ENCODE measurements at regions not wholly inside any gene's neighbourhood (a gene's known extent, or its start where the extent isn't known, plus 50 kb on each side); places are given as distances from the start of the nearest gene placed in this dataset.
A peak's percentile ranks its signal among the peaks of the same experiment; 100 is the strongest.
"Not testable (repeated sequence)": the region's sequence is repeated elsewhere in the genome, so short reads cannot be mapped to it uniquely, and the experiment has no call there.

- intact Hi-C loops (cut with DNase I) = no loop called here
- Histone ChIP-seq H3K4me3 (no peak overlapping the region), H3K9me3 (peaks cover 0 to 31% (median 9%) of the 10 kb centered on the region in 3 donors), H3K27me3 (no peaks in the 10 kb centered on the region), H3K27ac (peak overlapping the region in 3 of 4 donors; percentile 41 to 57 (median 52)), H3K36me3 (no peaks in the 10 kb centered on the region), H3K4me1 (peaks cover 0 to 20% (median 8%) of the 10 kb centered on the region in 3 donors)
- TF ChIP-seq CTCF (IDR thresholded peaks at IDR 0.05) (no peak), POLR2A (IDR thresholded peaks at IDR 0.05) (no peak)
- WGBS, 2 donors = 27 to 28% methylated on average over 2 of the region's 2 CpGs
- no peak for DNase-seq
These were observed 62.0 kb upstream of the NAMPT start for GRCh38 chr7:106346678-106347217.

GRCh38 chr7:106346167-106346677 lies 61.4 kb upstream of the NAMPT start:
- no peak for DNase-seq
- intact Hi-C loops (cut with DNase I) = no loop called here
- H3K9me3 ChIP-seq = peaks cover 0 to 36% (median 13%) of the 10 kb centered on the region in 3 donors
- peak overlapping the region in 3 of 4 donors; percentile 41 to 57 (median 52) for H3K27ac ChIP-seq
- H3K4me3 ChIP-seq = no peak overlapping the region
- no peaks in the 10 kb centered on the region for H3K36me3 ChIP-seq
- 52 to 59% methylated on average over 2 of the region's 2 CpGs for WGBS, 2 donors
- TF ChIP-seq POLR2A (IDR thresholded peaks at IDR 0.05) = no peak
- TF ChIP-seq CTCF (IDR thresholded peaks at IDR 0.05) = no peak
- no peaks in the 10 kb centered on the region for H3K27me3 ChIP-seq
- H3K4me1 ChIP-seq = peaks cover 0 to 20% (median 8%) of the 10 kb centered on the region in 3 donors

GRCh38 chr7:106345421-106346166 lies 60.8 kb upstream of the NAMPT start:
- 49 to 64% methylated on average over 2 of the region's 2 CpGs for WGBS, 2 donors
- H3K4me1 ChIP-seq = peaks cover 0 to 20% (median 8%) of the 10 kb centered on the region in 3 donors
- no peaks in the 10 kb centered on the region for H3K36me3 ChIP-seq
- intact Hi-C loops (cut with DNase I) = no loop called here
- no peaks in the 10 kb centered on the region for H3K27me3 ChIP-seq
- peaks cover 0 to 40% (median 17%) of the 10 kb centered on the region in 3 donors for H3K9me3 ChIP-seq
- TF ChIP-seq POLR2A (IDR thresholded peaks at IDR 0.05) (no peak), CTCF (IDR thresholded peaks at IDR 0.05) (no peak)
- no peak overlapping the region for H3K4me3 ChIP-seq
- DNase-seq = no peak
- H3K27ac ChIP-seq = peak overlapping the region in 3 of 4 donors; percentile 52 to 57 (median 56)

- no peak for TF ChIP-seq POLR2A (IDR thresholded peaks at IDR 0.05)
- no peak for TF ChIP-seq CTCF (IDR thresholded peaks at IDR 0.05)
- H3K4me3 ChIP-seq = no peak overlapping the region
- no peaks in the 10 kb centered on the region for H3K27me3 ChIP-seq
- H3K27ac ChIP-seq = peak overlapping the region in 1 of 4 donors; percentile 56
- DNase-seq = no peak
- intact Hi-C loops (cut with DNase I) = no loop called here
- H3K36me3 ChIP-seq = no peaks in the 10 kb centered on the region
- WGBS, 2 donors = 81 to 90% methylated on average over 4 of the region's 4 CpGs
- H3K9me3 ChIP-seq = peaks cover 0 to 38% (median 12%) of the 10 kb centered on the region in 3 donors
- H3K4me1 ChIP-seq = peaks cover 0 to 20% (median 8%) of the 10 kb centered on the region in 3 donors
These were observed 60.1 kb upstream of the NAMPT start for GRCh38 chr7:106344861-106345260.

- no peak overlapping the region for H3K4me3 ChIP-seq
- intact Hi-C loops (cut with DNase I) = no loop called here
- TF ChIP-seq POLR2A (IDR thresholded peaks at IDR 0.05) (no peak), CTCF (IDR thresholded peaks at IDR 0.05) (no peak)
- no peak for DNase-seq
- H3K9me3 ChIP-seq = peaks cover 0 to 32% (median 10%) of the 10 kb centered on the region in 3 donors
- no peaks in the 10 kb centered on the region for H3K36me3 ChIP-seq
- peak overlapping the region in 1 of 4 donors; percentile 47 for H3K27ac ChIP-seq
- H3K4me1 ChIP-seq = peaks cover 0 to 20% (median 8%) of the 10 kb centered on the region in 3 donors
- H3K27me3 ChIP-seq = no peaks in the 10 kb centered on the region
- WGBS, 2 donors = 72 to 84% methylated on average over 3 of the region's 3 CpGs
These were observed 59.4 kb upstream of the NAMPT start for GRCh38 chr7:106344211-106344610.

GRCh38 chr7:106342049-106342448 lies 57.3 kb upstream of the NAMPT start:
- H3K4me3 ChIP-seq; intact Hi-C loops (cut with DNase I); DNase-seq; H3K27me3 ChIP-seq; H3K36me3 ChIP-seq; H3K27ac ChIP-seq: not testable (repeated sequence)
- Histone ChIP-seq H3K9me3 (peaks cover 0 to 34% (median 17%) of the 10 kb centered on the region in 3 donors), H3K4me1 (peaks cover 0 to 17% (median 8%) of the 10 kb centered on the region in 3 donors)
- WGBS, 2 donors = 79 to 82% methylated on average over 3 of the region's 3 CpGs

- H3K4me3 ChIP-seq; H3K27me3 ChIP-seq; DNase-seq; H3K27ac ChIP-seq; intact Hi-C loops (cut with DNase I); H3K4me1 ChIP-seq; H3K36me3 ChIP-seq: not testable (repeated sequence)
- H3K9me3 ChIP-seq = peaks cover 0 to 41% (median 17%) of the 10 kb centered on the region in 3 donors
- WGBS, 2 donors = 53 to 66% methylated on average over 3 of the region's 3 CpGs
These were observed 55.4 kb upstream of the NAMPT start for GRCh38 chr7:106340247-106340596.
